ENCODE measurements at regions not wholly inside any gene's neighbourhood (a gene's known extent, or its start where the extent isn't known, plus 50 kb on each side); places are given as distances from the start of the nearest gene placed in this dataset.

GRCh38 chr12:43162138-43162537, 389.9 kb downstream of the ADAMTS20 start:
- no peak overlapping the region for H3K4me3 ChIP-seq
- no peaks in the 10 kb centered on the region for H3K4me1 ChIP-seq (ENCODE audit: insufficient read depth)
- no peaks in the 10 kb centered on the region for H3K27me3 ChIP-seq
- H3K9me3 ChIP-seq (ENCODE audit: low read depth): no peaks in the 10 kb centered on the region
- no peak for TF ChIP-seq EZH2 (IDR thresholded peaks at IDR 0.05; ENCODE audit: borderline replicate concordance)
- no peak for TF ChIP-seq EZH2phosphoT487 (IDR thresholded peaks at IDR 0.05; ENCODE audit: low read depth, severe bottlenecking, unreplicated experiment)
- no peak for TF ChIP-seq CTCF (IDR thresholded peaks at IDR 0.05; ENCODE audit: poor library complexity)
- no peaks in the 10 kb centered on the region for H3K79me2 ChIP-seq
- no peak overlapping the region for H3K27ac ChIP-seq
- DNase-seq (ENCODE audit: low spot score): no peak
- no peaks in the 10 kb centered on the region for H3K9me2 ChIP-seq (replicated peaks; ENCODE audit: insufficient read depth)
- H3K4me2 ChIP-seq: no peak overlapping the region
- H2AFZ ChIP-seq: no peak overlapping the region
- WGBS (ENCODE audit: low lambda C conversion rate, missing lambda C conversion rate): 94% methylated on average over 3 of the region's 3 CpGs
- H4K20me1 ChIP-seq (ENCODE audit: insufficient read depth, poor library complexity, severe bottlenecking): no peaks in the 10 kb centered on the region
- no peaks in the 10 kb centered on the region for H3K36me3 ChIP-seq (replicated peaks; ENCODE audit: insufficient read depth, low read depth)

GRCh38 chr12:43159506-43159905, 392.5 kb downstream of the ADAMTS20 start:
- H3K4me3 ChIP-seq: no peak overlapping the region
- H3K79me2 ChIP-seq: no peaks in the 10 kb centered on the region
- no peaks in the 10 kb centered on the region for H4K20me1 ChIP-seq (ENCODE audit: insufficient read depth, poor library complexity, severe bottlenecking)
- H3K4me2 ChIP-seq: no peak overlapping the region
- H3K36me3 ChIP-seq (replicated peaks; ENCODE audit: insufficient read depth, low read depth): no peaks in the 10 kb centered on the region
- H3K27ac ChIP-seq: no peak overlapping the region
- WGBS (ENCODE audit: low lambda C conversion rate, missing lambda C conversion rate): 82% methylated on average over 2 of the region's 2 CpGs
- no peaks in the 10 kb centered on the region for H3K4me1 ChIP-seq (ENCODE audit: insufficient read depth)
- H3K9me2 ChIP-seq (replicated peaks; ENCODE audit: insufficient read depth): no peaks in the 10 kb centered on the region
- H3K27me3 ChIP-seq: no peaks in the 10 kb centered on the region
- no peak for DNase-seq (ENCODE audit: low spot score)
- H2AFZ ChIP-seq: no peak overlapping the region
- TF ChIP-seq EZH2 (IDR thresholded peaks at IDR 0.05; ENCODE audit: borderline replicate concordance): no peak
- TF ChIP-seq CTCF (IDR thresholded peaks at IDR 0.05; ENCODE audit: poor library complexity): no peak
- TF ChIP-seq EZH2phosphoT487 (IDR thresholded peaks at IDR 0.05; ENCODE audit: low read depth, severe bottlenecking, unreplicated experiment): no peak
- H3K9me3 ChIP-seq (ENCODE audit: low read depth): no peaks in the 10 kb centered on the region

- H3K27me3 ChIP-seq: no peaks in the 10 kb centered on the region
- no peak overlapping the region for H2AFZ ChIP-seq
- WGBS (ENCODE audit: low lambda C conversion rate, missing lambda C conversion rate): 78% methylated on average over 1 of the region's 1 CpG
- no peaks in the 10 kb centered on the region for H3K36me3 ChIP-seq (replicated peaks; ENCODE audit: insufficient read depth, low read depth)
- no peak overlapping the region for H3K4me2 ChIP-seq
- H3K27ac ChIP-seq: no peak overlapping the region
- DNase-seq (ENCODE audit: low spot score): no peak
- no peaks in the 10 kb centered on the region for H3K79me2 ChIP-seq
- no peak overlapping the region for H3K4me3 ChIP-seq
- H4K20me1 ChIP-seq (ENCODE audit: insufficient read depth, poor library complexity, severe bottlenecking): no peaks in the 10 kb centered on the region
- no peaks in the 10 kb centered on the region for H3K4me1 ChIP-seq (ENCODE audit: insufficient read depth)
- no peaks in the 10 kb centered on the region for H3K9me2 ChIP-seq (replicated peaks; ENCODE audit: insufficient read depth)
- H3K9me3 ChIP-seq (ENCODE audit: low read depth): no peaks in the 10 kb centered on the region
- no peak for TF ChIP-seq EZH2 (IDR thresholded peaks at IDR 0.05; ENCODE audit: borderline replicate concordance)
- TF ChIP-seq EZH2phosphoT487 (IDR thresholded peaks at IDR 0.05; ENCODE audit: low read depth, severe bottlenecking, unreplicated experiment): no peak
- no peak for TF ChIP-seq CTCF (IDR thresholded peaks at IDR 0.05; ENCODE audit: poor library complexity)
Measured at GRCh38 chr12:43158126-43158525, 393.9 kb downstream of the ADAMTS20 start.

GRCh38 chr12:43155376-43155775, 396.6 kb downstream of the ADAMTS20 start:
- no peaks in the 10 kb centered on the region for H3K27me3 ChIP-seq

More at GRCh38 chr12:43155376-43155775, 396.6 kb downstream of the ADAMTS20 start:
- no peak overlapping the region for H3K27ac ChIP-seq
- H3K9me3 ChIP-seq (ENCODE audit: low read depth): no peaks in the 10 kb centered on the region
- no peak overlapping the region for H3K4me3 ChIP-seq
- TF ChIP-seq CTCF (IDR thresholded peaks at IDR 0.05; ENCODE audit: poor library complexity): no peak
- DNase-seq (ENCODE audit: low spot score): no peak
- no peaks in the 10 kb centered on the region for H4K20me1 ChIP-seq (ENCODE audit: insufficient read depth, poor library complexity, severe bottlenecking)
- no peaks in the 10 kb centered on the region for H3K36me3 ChIP-seq (replicated peaks; ENCODE audit: insufficient read depth, low read depth)
- no peak overlapping the region for H3K4me2 ChIP-seq
- 68% methylated on average over 2 of the region's 2 CpGs for WGBS (ENCODE audit: low lambda C conversion rate, missing lambda C conversion rate)
- H3K9me2 ChIP-seq (replicated peaks; ENCODE audit: insufficient read depth): no peaks in the 10 kb centered on the region
- H3K4me1 ChIP-seq (ENCODE audit: insufficient read depth): peaks cover 4% of the 10 kb centered on the region
- no peaks in the 10 kb centered on the region for H3K79me2 ChIP-seq
- H2AFZ ChIP-seq: no peak overlapping the region
